ENCODE measurements at regions not wholly inside any gene's neighbourhood (a gene's known extent, or its start where the extent isn't known, plus 50 kb on each side); places are given as distances from the start of the nearest gene placed in this dataset.

GRCh38 chr3:66098436-66098835 lies 59.7 kb upstream of the MAGI1 start:
- TF ChIP-seq MYC (IDR thresholded peaks at IDR 0.05; ENCODE audit: low read depth, low read length), result no peak
- TF ChIP-seq JUN (IDR thresholded peaks at IDR 0.05; ENCODE audit: borderline replicate concordance, insufficient read depth, insufficient read length, low read depth), result no peak
- TF ChIP-seq MAX (IDR thresholded peaks at IDR 0.05; ENCODE audit: insufficient read depth, insufficient read length), result no peak
- no peak for TF ChIP-seq POLR2AphosphoS5 (IDR thresholded peaks at IDR 0.05; ENCODE audit: insufficient read depth, low read depth, low read length)
- no peak for TF ChIP-seq FOS (IDR thresholded peaks at IDR 0.05; ENCODE audit: borderline replicate concordance, insufficient read depth, low read length)
- TF ChIP-seq CTCF (IDR thresholded peaks at IDR 0.05; ENCODE audit: extremely low read depth in 1 of 2, insufficient read depth in 1 of 2, low read depth in 1 of 2, low read length in 2 of 2), result no peak
- TF ChIP-seq POLR2A (IDR thresholded peaks at IDR 0.05; ENCODE audit: low read depth, low read length), result no peak
- no peak for TF ChIP-seq GATA2 (IDR thresholded peaks at IDR 0.05; ENCODE audit: insufficient read depth, insufficient read length, low read depth, low read length)
- TF ChIP-seq EZH2 (IDR thresholded peaks at IDR 0.05; ENCODE audit: borderline replicate concordance, low read depth, low read length, severe bottlenecking), result no peak
- Histone ChIP-seq H3K4me2 (ENCODE audit: insufficient read depth, low read length) (no peak overlapping the region), H3K9me3 (replicated peaks; ENCODE audit: control insufficient read depth, insufficient read depth, low read length) (no peaks in the 10 kb centered on the region), H3K79me2 (ENCODE audit: control insufficient read depth, insufficient read depth, low read length) (no peaks in the 10 kb centered on the region), H3K36me3 (ENCODE audit: control insufficient read depth in 2 of 2, extremely low read depth in 1 of 2, insufficient read depth in 2 of 2, low read length in 2 of 2) (no peaks in the 10 kb centered on the region), H3K9me1 (replicated peaks; ENCODE audit: control insufficient read depth, extremely low read depth, insufficient read depth, low read length) (no peaks in the 10 kb centered on the region), H3K27ac (ENCODE audit: insufficient read depth, low read depth, low read length) (no peak overlapping the region), H4K20me1 (replicated peaks; ENCODE audit: control insufficient read depth, extremely low read depth, insufficient read depth, low read length) (no peaks in the 10 kb centered on the region), H3K27me3 (ENCODE audit: control insufficient read depth in 2 of 2, insufficient read depth in 2 of 2, low read length in 2 of 2) (peaks cover 4 to 11% of the 10 kb centered on the region in 2 experiments), H2AFZ (ENCODE audit: low read depth, low read length) (no peak overlapping the region), H3K9ac (replicated peaks; ENCODE audit: extremely low read depth, insufficient read depth, low read length) (no peak overlapping the region), H3K4me3 (replicated peaks in 1 of 3; ENCODE audit: insufficient read depth in 1 of 3, low read depth in 1 of 3, low read length in 3 of 3) (no peak overlapping the region), H3K4me1 (ENCODE audit: control insufficient read depth, extremely low read depth, insufficient read depth, low read length) (peaks cover 5% of the 10 kb centered on the region)
- intact Hi-C loops (cut with micrococcal nuclease) (no loop called here), dilution Hi-C loops (cut with MboI; ENCODE audit: extremely low pct_ligation_motif_present, low sequenced_read_pairs) (no loop called here)
- FAIRE-seq (no peak), DNase-seq (ENCODE audit: low read depth, low spot score) (no peak)
- BruUV-seq (replicated peaks), result no TSS peak
- ChIA-PET POLR2A (no interaction called here), CTCF (no interaction called here)
